ENCODE measurements at regions not wholly inside any gene's neighbourhood (a gene's known extent, or its start where the extent isn't known, plus 50 kb on each side); places are given as distances from the start of the nearest gene placed in this dataset.

GRCh38 chr17:71444078-71444477, 676.7 kb upstream of the SOX9 start:
- no peak for TF ChIP-seq POLR2A (IDR thresholded peaks at IDR 0.05; ENCODE audit: low read depth)
- no peak for TF ChIP-seq CTCF (IDR thresholded peaks at IDR 0.05)
- no peak for TF ChIP-seq POLR2AphosphoS5 (IDR thresholded peaks at IDR 0.05)
